Glomerular endothelial cell (primary cell): ENCODE measurements at regions not wholly inside any gene's neighbourhood (a gene's known extent, or its start where the extent isn't known, plus 50 kb on each side); places are given as distances from the start of the nearest gene placed in this dataset.

ENCODE experiments used
- DNase-seq: peaks from one replicate; pipeline ENCODE4 v3.0.0-alpha.2; 2011; ENCODE audit warnings: low read depth, low spot score; ENCODE audit errors: extremely low read depth

- no peak for DNase-seq
Observed at GRCh38 chr6:119628691-119629594, 279.4 kb upstream of the MAN1A1 start.

- no peak for DNase-seq
Observed at GRCh38 chr6:119627908-119628669, 278.5 kb upstream of the MAN1A1 start.

DNA sequence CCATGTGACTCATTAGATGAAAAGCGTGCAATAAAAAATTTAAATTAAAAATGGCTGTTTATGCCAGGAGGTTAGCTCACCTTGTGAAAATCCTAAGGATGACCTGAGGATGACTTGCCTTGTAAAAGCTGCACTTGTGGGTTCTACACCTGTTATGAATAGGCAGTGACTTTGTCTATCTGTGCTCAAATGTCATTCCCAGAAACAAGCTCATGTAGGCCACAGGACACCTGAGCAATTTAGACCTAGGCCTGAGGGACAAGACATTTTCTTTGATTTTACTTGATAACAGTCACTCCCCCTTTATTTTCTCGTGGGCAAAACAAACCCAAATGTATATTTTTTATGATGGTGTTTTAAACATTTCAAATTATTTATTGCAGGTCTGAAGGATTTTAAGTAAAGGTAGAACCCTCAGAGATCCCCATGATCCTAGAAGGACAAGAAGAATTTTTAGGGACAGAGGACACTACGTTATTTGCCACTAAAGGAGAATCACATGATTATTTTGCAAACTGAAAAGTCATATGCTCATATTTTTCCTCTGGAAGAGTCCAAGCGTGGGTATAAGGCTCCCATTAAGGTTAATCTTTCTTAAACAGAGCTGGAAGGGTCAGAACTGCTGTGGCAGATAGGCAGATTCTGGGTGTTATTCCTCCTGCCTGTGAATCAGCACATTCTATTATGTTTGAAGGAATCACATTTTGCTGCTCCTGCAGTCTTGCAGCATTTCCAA is 277.5 kb upstream of the MAN1A1 start:
- no peak for DNase-seq

GRCh38 chr6:119620846-119621555 is 271.4 kb upstream of the MAN1A1 start:
- DNase-seq, result no peak

DNA sequence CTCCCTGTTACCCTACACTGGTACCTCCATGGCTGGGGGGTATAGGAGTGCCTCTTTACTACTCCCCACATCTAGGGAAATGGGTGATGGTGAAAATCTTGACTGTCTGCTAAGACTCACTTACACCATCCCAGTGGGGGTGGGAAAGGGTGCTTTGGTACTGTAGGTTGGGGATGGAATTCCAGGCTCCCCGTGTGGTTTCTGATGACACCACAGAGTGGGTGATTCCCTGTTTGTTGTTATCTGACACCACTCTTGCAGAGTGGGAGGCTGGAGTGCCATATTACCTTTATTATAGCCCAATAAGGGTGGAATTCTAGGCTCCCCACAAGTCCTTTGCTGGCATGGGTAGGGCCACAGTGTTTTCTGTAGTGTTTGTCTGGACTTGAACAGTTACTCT is 264.6 kb upstream of the MAN1A1 start:
- DNase-seq, result no peak

- no peak for DNase-seq
Observed at GRCh38 chr6:119612911-119613381, 263.4 kb upstream of the MAN1A1 start.

- DNase-seq, result no peak
Observed at GRCh38 chr6:119612176-119612891, 262.8 kb upstream of the MAN1A1 start.

GRCh38 chr6:119610754-119611153 is 261.2 kb upstream of the MAN1A1 start:
- no peak for DNase-seq

GRCh38 chr6:119610265-119610664 is 260.7 kb upstream of the MAN1A1 start:
- no peak for DNase-seq

- DNase-seq, result no peak
Observed at GRCh38 chr6:119609865-119610264, 260.3 kb upstream of the MAN1A1 start.

DNA sequence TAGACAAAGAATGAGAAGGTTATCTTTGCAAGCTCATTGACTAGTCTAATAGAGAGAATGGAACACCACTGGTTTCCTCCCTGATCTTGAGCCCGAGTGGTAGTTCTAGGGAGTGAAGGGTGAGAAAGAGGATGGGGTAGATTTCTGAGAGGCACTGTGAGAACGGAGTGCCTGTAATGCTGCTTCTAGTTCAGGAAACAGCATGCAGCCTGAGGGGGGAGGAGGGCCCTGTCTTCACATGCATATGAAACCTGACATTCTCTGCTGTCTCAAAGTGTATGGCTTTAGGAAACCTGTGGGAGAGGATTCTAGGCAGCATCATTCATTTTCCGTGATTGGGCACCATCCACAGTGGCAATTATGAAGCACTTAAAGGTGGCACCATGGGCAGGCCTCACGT is 259.4 kb upstream of the MAN1A1 start:
- DNase-seq, result no peak

- DNase-seq, result no peak
Observed at GRCh38 chr6:119604124-119604523, 254.6 kb upstream of the MAN1A1 start.

- DNase-seq, result no peak
Observed at GRCh38 chr6:119603501-119603900, 253.9 kb upstream of the MAN1A1 start.

- DNase-seq, result no peak
Observed at GRCh38 chr6:119602215-119603178, 252.9 kb upstream of the MAN1A1 start.

DNA sequence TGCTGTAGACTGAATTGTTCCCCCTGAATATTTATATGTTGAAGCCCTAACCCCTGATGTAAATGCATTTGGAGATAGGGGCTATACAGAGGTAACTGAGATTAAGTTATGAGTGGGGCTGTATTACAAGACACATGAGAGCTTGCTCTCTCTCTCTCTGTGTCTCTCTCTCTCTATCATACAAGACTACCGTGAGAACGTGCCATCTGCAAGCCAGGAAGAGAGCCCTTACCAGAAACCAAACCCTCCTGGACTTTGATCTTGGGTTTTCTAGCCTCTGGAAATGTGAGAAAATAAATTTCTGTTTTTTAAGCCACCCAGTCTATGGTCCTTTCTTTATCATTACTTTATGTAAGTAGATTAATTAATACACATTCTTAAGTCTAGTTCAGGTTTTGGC is 249.3 kb upstream of the MAN1A1 start:
- DNase-seq, result no peak

DNA sequence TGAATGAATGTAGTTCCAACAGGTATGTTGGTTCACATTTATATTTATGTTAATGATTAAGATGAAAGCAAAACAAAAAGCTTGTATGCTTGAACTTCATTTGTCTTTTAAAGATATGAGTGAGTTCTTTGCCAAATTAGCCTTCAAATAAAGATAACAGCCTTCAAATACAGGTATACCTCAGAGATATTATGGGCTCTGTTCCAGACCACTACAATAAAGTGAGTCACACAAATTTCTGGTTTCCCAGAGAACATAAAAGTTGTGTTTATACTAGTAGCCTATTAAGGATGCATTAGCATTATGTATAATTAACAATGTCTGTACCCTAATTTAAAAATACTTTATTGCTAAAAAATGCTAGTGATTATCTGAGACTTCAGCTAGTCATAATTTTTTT is 245.3 kb upstream of the MAN1A1 start:
- DNase-seq, result no peak

- no peak for DNase-seq
Observed at GRCh38 chr6:119591235-119591634, 241.7 kb upstream of the MAN1A1 start.

- no peak for DNase-seq
Observed at GRCh38 chr6:119590066-119590465, 240.5 kb upstream of the MAN1A1 start.

GRCh38 chr6:119587537-119587936 is 238.0 kb upstream of the MAN1A1 start:
- no peak for DNase-seq
